Stimulated activated memory B cell treated with anti-CD40 and anti-IgM and Interleukin-4, amounts not matched to agents 10 μg/mL and 1 μg/mL and 100 μg/mL, for 72 hours (primary cell): ENCODE measurements at regions not wholly inside any gene's neighbourhood (a gene's known extent, or its start where the extent isn't known, plus 50 kb on each side); places are given as distances from the start of the nearest gene placed in this dataset.
"Not testable (repeated sequence)": the region's sequence is repeated elsewhere in the genome, so short reads cannot be mapped to it uniquely, and the experiment has no call there.

Experiments used
- ATAC-seq: fragments of 150-1000 bp; cut with Tn5 transposase; 2 replicates; pipeline ENCODE4 v1.10.0; 2021
- H3K27ac Mint-ChIP-seq: one replicate; pipeline ENCODE4 v1.8.0; 2022; ENCODE audit warnings: mild to moderate bottlenecking, mixed read lengths
- H3K27me3 Mint-ChIP-seq: one replicate; pipeline ENCODE4 v1.8.0; 2022; ENCODE audit warnings: mixed read lengths
- H3K36me3 Mint-ChIP-seq: one replicate; pipeline ENCODE4 v1.8.0; 2022; ENCODE audit warnings: mixed read lengths
- H3K4me1 Mint-ChIP-seq: one replicate; pipeline ENCODE4 v1.8.0; 2022; ENCODE audit warnings: mixed read lengths
- H3K4me3 Mint-ChIP-seq: one replicate; pipeline ENCODE4 v1.8.0; 2022; ENCODE audit warnings: mild to moderate bottlenecking, moderate library complexity, mixed read lengths
- H3K9me3 Mint-ChIP-seq: one replicate; pipeline ENCODE4 v1.8.0; 2022; ENCODE audit warnings: mixed read lengths

DNA sequence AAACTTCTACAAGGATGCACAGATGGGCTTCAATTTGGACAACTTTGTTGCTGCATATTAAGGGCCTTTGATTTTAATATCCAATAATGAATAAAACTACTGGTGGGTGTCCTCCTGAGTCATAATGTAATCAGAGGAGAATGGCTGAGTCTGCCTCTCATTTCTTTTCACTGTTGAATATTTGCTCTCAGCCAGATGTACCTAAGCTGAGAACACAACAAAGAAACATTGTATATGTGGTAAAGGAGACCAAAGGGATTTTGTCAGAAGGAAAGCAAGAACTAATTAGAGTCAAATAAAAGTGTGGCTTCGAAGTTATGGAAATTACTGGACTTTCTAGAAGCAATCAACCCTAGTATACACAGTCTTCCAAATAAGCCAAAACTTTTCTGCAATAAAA is 131.0 kb upstream of the BET1 start:
- Mint-ChIP-seq H3K36me3 (no peaks in the 10 kb centered on the region), H3K4me3 (no peak overlapping the region), H3K27ac (no peak overlapping the region), H3K27me3 (no peaks in the 10 kb centered on the region), H3K4me1 (peaks cover 7% of the 10 kb centered on the region), H3K9me3 (no peaks in the 10 kb centered on the region)
- ATAC-seq, result no peak

DNA sequence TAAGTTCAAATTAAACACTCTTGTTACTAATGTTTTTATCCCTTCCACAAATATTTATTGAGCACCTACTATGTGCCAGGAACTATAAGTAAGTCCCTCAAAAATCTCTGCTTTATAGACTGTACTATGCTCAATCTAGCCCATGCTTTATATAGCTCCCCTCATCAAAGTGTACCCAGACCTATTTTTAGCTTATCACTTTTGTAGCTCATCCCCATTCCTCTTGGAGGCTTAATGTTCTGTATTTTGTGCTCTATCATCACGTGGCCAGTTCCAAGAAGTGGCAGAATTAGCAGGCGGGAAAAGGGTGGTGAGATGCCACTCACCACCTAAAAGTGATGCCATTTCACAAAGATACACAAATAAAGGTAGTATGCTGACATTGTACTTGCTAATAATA is 138.1 kb upstream of the BET1 start:
- Mint-ChIP-seq H3K4me3 (no peak overlapping the region), H3K27ac (no peak overlapping the region), H3K9me3 (no peaks in the 10 kb centered on the region), H3K36me3 (no peaks in the 10 kb centered on the region), H3K4me1 (peaks cover 7% of the 10 kb centered on the region), H3K27me3 (no peaks in the 10 kb centered on the region)
- ATAC-seq, result no peak

DNA sequence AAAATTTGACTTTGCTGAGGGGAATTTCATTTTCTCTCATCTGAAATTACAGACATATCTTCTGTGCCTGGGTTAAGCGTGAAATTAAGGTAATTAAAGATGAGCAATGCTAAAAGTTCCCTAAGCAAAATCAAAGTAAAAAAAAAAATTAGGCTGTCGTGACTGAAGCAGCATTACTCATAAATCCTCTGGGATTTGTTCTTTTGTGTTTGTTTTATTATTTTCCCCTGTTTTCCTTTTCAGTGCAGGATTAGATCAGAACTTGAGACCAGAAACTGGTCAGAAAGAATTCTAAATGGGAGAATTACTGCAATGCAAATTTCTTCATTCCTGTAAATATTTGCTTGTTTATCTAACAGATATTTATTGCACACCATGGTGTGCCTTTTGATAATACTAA is 141.4 kb upstream of the BET1 start:
- Mint-ChIP-seq H3K36me3 (no peaks in the 10 kb centered on the region), H3K4me1 (no peaks in the 10 kb centered on the region), H3K27ac (no peak overlapping the region), H3K4me3 (no peak overlapping the region), H3K9me3 (no peaks in the 10 kb centered on the region), H3K27me3 (peaks cover 7% of the 10 kb centered on the region)
- no peak for ATAC-seq

DNA sequence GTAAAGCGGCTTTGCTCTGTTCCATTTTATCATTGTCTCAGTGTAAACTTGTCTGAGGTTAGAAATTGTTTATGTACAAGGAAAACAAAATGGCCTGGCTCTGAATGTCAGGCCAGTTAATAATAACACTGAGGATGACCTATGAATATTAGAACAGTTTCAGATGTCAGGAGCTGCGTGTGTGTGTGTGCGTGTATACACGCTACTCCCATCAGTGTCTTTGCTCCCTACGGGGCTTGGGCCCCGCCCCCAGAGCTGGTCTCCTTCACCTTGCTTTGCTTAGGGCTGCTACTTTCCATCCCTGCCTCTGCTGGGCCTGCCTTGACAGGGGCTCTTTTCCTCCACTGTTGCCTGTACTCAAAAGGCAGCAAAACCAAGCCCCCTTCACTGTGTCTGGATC is 142.3 kb upstream of the BET1 start:
- no peak for ATAC-seq
- Mint-ChIP-seq H3K9me3 (no peaks in the 10 kb centered on the region), H3K27me3 (peaks cover 7% of the 10 kb centered on the region), H3K36me3 (no peaks in the 10 kb centered on the region), H3K27ac (no peak overlapping the region), H3K4me1 (no peaks in the 10 kb centered on the region), H3K4me3 (no peak overlapping the region)

DNA sequence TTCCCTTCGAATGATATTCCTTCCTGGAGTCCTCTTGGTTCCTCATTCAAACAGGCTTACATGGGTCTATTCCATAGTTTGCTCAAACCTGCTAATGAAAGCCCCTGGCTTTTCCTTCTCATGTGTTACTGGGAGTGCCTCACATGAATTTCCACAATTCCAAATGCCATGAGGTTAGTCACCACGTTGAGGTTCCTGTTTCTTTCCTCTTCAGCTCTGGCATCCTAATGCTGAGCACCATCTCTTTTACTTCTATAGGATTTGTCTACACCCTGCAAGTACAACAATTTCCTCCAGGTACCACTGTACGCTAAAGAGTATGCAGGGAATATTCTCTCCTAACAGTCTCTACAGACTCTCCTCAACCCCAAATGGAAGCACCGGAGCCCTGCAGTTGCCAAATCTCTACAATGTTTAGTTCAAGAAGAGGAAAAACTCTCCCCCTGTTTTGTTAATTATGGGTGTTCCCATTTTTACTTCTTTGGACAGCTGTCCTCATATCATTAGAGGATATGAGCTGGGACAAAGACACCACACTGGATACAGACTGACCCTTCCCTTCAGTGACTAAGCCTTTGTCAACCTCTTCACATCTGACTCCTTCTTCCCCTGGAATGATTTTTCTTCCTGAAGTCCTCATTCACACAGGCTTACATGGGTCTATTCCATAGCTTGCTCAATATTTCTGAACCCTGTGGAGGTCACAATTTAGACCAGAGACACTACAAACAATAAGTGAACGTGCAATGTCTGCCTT is 145.8 kb upstream of the BET1 start:
- Mint-ChIP-seq H3K4me3 (no peak overlapping the region), H3K9me3 (no peaks in the 10 kb centered on the region), H3K4me1 (peaks cover 4% of the 10 kb centered on the region), H3K27me3 (peaks cover 7% of the 10 kb centered on the region), H3K36me3 (no peaks in the 10 kb centered on the region), H3K27ac (no peak overlapping the region)
- ATAC-seq, result no peak

DNA sequence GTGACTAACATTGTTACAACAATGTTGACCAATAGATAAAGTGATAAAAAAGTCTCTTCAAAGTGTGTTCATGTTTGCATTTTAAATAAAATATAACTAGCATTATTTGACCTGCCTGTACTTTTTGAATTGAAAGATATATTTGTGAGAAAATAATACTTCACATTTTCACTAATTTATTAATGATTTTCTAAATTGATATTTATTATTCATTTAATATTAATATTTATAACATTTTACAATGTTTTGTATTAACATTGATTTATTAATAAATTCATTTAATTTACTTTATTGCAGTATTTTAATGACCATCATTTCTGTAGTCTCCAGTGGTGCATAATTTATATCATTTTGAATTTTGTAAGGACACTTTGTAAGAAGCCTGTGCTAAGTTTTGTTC is 150.0 kb upstream of the BET1 start:
- no peaks in the 10 kb centered on the region for H3K9me3 Mint-ChIP-seq
- H3K4me1 Mint-ChIP-seq, result peaks cover 23% of the 10 kb centered on the region
- no peaks in the 10 kb centered on the region for H3K36me3 Mint-ChIP-seq
- H3K27ac Mint-ChIP-seq, result no peak overlapping the region
- no peak for ATAC-seq
- no peak overlapping the region for H3K4me3 Mint-ChIP-seq
- peaks cover 7% of the 10 kb centered on the region for H3K27me3 Mint-ChIP-seq

DNA sequence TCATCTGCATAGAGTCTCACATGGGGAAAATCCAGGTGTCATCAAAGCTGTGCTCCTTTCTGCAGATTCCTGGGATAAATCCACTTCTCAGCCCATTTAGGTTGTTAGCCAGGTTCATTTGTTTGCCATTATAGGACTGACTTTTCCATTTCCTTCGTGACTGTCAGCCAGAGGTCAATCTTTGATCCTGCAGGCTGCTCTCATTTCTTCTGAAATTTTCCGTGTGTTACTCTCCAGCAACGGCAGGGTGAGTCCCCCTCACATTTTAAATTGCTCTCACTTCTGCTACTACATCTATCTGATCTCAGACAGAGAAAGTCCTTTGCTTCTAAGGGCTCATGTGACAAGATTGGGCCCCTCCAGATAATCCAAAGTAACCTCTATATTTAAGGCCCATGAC is 150.7 kb upstream of the BET1 start:
- Mint-ChIP-seq H3K27ac (no peak overlapping the region), H3K9me3 (no peaks in the 10 kb centered on the region), H3K4me3 (no peak overlapping the region), H3K36me3 (no peaks in the 10 kb centered on the region), H3K4me1 (peaks cover 23% of the 10 kb centered on the region), H3K27me3 (peaks cover 2% of the 10 kb centered on the region)
- peak; percentile 66 for ATAC-seq

DNA sequence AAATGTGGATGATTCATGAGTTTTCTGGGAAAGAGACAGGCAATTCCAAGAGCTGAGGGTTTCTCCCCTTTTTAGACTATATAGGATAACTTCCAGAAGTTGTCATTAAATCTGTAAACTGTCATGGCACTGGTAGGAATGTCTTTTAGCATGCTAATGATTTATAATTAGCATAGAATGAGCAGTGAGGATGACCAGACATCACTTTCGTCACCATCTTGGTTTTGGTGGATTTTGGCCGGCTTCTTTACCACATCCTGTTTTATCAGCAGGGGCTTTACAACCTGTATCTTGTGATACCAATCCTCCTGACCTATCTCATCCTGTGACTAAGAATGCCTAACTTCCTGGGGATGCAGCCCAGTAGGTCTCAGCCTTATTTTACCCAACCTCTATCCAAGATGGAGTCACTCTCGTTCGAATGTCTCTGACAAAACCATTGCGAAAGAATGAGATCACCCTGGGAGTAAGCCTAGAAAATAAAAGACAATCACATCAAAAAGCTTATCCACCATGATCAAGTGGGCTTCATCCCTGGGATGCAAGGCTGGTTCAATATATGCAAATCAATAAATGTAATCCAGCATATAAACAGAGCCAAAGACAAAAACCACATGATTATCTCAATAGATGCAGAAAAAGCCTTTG is 153.6 kb upstream of the BET1 start:
- H3K9me3 Mint-ChIP-seq, ATAC-seq: not testable (repeated sequence)

DNA sequence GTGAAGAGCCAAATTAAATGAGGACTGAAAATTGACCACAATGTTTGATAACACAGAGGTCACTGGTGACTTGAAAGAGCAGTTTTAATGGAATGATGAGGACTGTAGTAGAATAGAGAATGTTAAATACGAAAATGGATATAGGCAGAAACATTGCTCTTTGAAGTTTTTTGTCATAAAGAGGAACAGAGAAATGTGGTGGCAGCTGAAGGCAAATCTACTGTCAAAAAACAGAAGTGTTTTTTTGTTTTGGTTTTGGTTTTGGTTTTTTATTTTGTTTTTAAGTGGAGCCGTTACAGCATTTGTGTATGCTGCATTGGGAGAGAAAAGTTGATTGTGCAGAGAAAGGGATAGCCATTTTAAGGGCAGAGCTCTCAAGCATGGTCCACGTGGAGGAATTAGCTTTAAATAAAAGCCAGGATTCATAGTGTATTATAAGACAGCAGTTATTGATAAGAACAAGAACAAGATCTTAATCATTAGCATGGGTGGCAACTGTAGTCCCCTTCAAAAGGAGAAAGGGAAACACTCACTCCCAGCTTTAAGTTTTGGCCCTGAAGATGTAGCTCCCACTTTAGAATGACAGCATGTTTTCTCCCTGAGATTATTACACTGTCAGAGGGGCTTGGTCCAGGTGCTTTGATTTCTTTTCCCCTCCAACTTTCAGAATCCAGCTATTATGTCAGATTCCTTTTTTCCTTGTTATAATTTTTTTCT is 156.7 kb upstream of the BET1 start:
- H3K27me3 Mint-ChIP-seq, result no peaks in the 10 kb centered on the region
- H3K36me3 Mint-ChIP-seq, result no peaks in the 10 kb centered on the region
- peak overlapping the region; percentile 60 for H3K27ac Mint-ChIP-seq
- H3K4me1 Mint-ChIP-seq, result peaks cover 36% of the 10 kb centered on the region
- peaks cover 1% of the 10 kb centered on the region for H3K9me3 Mint-ChIP-seq
- H3K4me3 Mint-ChIP-seq, result peak overlapping the region; percentile 64
- ATAC-seq, result peak; percentile 95

More for the DNA sequence above, 153.6 kb upstream of the BET1 start:
- not testable (repeated sequence) for H3K36me3 Mint-ChIP-seq, H3K4me3 Mint-ChIP-seq, H3K27me3 Mint-ChIP-seq
- Mint-ChIP-seq H3K27ac (peak overlapping the region; percentile 40), H3K4me1 (peaks cover 43% of the 10 kb centered on the region)

DNA sequence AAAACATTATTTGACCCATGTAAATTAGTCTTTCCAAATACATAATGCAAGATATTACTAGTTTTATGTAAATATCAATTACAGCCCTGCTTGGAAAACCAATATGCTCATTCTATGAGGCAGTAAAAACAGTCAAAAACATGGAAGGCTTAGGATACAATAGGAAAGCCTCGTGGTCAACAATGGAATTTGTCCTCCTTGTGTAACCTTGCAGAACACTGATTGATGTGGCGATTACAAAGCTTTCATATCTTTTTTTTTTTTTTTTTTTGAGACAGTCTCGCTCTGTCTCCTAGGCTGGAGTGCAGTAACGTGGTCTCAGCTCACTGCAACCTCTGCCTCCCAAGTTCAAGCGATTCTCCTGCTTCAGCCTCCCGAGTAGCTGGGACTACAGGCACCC is 157.3 kb upstream of the BET1 start:
- no peak overlapping the region for H3K4me3 Mint-ChIP-seq
- peak overlapping the region; percentile 60 for H3K27ac Mint-ChIP-seq
- ATAC-seq, result no peak
- no peaks in the 10 kb centered on the region for H3K27me3 Mint-ChIP-seq
- peaks cover 2% of the 10 kb centered on the region for H3K9me3 Mint-ChIP-seq
- no peaks in the 10 kb centered on the region for H3K36me3 Mint-ChIP-seq
- H3K4me1 Mint-ChIP-seq, result peaks cover 36% of the 10 kb centered on the region

DNA sequence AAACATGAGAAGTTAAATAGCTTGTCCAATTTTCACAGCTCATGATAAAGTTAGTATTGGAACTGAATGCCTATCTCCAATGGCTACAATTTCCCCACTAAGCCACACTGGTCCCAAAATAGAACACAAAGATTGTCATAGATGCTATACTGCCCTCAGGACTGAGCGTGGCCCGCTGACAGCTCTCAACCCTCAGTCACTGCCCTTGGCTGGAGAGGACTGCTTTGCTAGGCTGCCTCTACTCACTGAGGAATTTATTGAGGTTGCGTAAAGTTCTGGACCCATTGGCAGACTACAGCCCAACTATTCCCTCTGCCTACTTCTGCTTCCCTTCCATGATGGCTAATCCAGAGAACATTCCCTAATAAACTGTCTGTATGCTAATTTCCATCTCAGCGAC is 165.5 kb upstream of the BET1 start:
- peaks cover 2% of the 10 kb centered on the region for H3K9me3 Mint-ChIP-seq
- H3K4me3 Mint-ChIP-seq, result no peak overlapping the region
- ATAC-seq, result no peak
- H3K36me3 Mint-ChIP-seq, result no peaks in the 10 kb centered on the region
- peaks cover 22% of the 10 kb centered on the region for H3K4me1 Mint-ChIP-seq
- peak overlapping the region; percentile 3 for H3K27ac Mint-ChIP-seq
- no peaks in the 10 kb centered on the region for H3K27me3 Mint-ChIP-seq

DNA sequence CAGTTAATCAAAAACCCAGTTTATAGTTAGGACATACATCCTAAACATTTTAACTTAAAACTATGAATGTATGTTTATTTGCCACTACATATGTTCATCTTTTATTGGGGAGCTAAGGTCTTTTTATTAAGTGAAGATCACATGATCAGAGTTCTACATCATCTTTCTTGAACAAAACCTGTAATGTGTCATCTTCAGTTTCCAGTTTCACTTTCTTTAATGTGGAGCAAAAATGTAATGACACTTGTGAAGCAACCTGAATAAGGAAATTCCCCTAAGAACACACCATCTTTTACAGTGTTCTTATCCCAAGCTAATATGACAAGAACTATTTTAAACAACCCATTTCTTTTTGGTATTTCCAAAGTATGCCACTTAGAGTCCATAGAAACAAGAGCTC is 166.7 kb upstream of the BET1 start:
- no peak for ATAC-seq
- Mint-ChIP-seq H3K36me3 (no peaks in the 10 kb centered on the region), H3K4me1 (peaks cover 22% of the 10 kb centered on the region), H3K27ac (peak overlapping the region; percentile 3), H3K27me3 (no peaks in the 10 kb centered on the region), H3K4me3 (no peak overlapping the region), H3K9me3 (peaks cover under 1% of the 10 kb centered on the region)

DNA sequence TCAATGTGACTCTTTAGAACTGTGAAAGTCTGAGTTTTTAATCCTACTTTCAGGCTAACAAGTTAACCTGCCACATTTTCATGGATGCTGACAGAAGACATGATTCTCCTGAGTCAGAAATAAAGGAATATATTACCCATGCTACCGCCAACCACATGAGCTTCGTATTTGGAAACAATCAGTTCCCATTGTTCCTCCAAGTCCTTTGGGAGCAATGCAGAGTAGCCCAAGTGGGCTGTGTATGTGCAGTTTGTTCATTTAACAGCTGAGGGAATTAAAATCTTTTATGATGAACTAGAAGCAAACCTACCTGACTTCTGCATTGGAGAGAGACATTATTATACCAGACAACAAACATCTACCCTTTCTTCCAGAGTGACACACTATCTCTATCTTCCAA is 169.3 kb upstream of the BET1 start:
- H3K36me3 Mint-ChIP-seq, result no peaks in the 10 kb centered on the region
- H3K4me3 Mint-ChIP-seq, result no peak overlapping the region
- peaks cover 34% of the 10 kb centered on the region for H3K4me1 Mint-ChIP-seq

DNA sequence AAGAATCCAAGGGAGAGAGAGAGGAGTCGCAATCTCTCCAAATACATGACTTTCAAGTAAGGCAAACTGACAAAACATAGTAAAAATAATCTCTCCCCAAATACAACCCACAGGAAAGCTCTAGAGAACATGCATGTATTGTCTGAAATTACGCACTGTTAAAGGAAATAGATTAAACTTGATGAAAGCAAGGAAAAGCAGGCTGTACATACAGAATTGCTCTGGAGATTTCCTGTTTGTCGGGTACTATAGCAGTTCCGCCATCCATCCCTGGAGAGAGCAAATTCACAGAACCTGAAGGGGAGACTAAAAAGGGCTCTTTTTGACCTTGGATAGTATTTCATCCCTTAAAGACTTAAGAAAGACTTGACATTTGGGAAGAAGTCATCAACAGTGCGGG is 170.2 kb upstream of the BET1 start:
- H3K27me3 Mint-ChIP-seq, result no peaks in the 10 kb centered on the region
- no peaks in the 10 kb centered on the region for H3K9me3 Mint-ChIP-seq
- no peak overlapping the region for H3K4me3 Mint-ChIP-seq
- no peaks in the 10 kb centered on the region for H3K36me3 Mint-ChIP-seq
- peaks cover 35% of the 10 kb centered on the region for H3K4me1 Mint-ChIP-seq
- no peak overlapping the region for H3K27ac Mint-ChIP-seq
- ATAC-seq, result no peak

More for the DNA sequence above, 169.3 kb upstream of the BET1 start:
- Mint-ChIP-seq H3K27ac (no peak overlapping the region), H3K9me3 (no peaks in the 10 kb centered on the region), H3K27me3 (no peaks in the 10 kb centered on the region)
- no peak for ATAC-seq

DNA sequence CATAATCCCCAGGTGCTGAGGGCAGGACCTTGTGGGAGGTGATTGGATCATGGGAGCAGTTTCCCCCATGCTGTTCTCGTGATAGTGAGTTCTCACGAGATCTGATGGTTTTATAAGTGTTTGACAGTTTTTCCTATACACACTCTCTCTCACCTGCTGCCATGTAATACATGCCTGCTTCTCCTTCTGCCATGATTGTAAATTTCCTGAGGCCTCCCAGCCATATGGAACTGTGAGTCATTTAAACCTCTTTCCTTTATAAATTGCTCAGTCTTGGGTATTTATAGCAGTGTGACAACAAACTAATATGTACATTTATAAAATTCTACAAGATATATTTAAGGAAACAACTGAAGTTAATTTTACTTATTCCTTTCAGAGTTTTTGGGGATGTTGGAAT is 170.8 kb upstream of the BET1 start:
- no peak overlapping the region for H3K27ac Mint-ChIP-seq
- peaks cover 35% of the 10 kb centered on the region for H3K4me1 Mint-ChIP-seq

More for the DNA sequence above, 170.8 kb upstream of the BET1 start:
- H3K36me3 Mint-ChIP-seq, result no peaks in the 10 kb centered on the region
- H3K9me3 Mint-ChIP-seq, result no peaks in the 10 kb centered on the region
- H3K27me3 Mint-ChIP-seq, result no peaks in the 10 kb centered on the region
- no peak overlapping the region for H3K4me3 Mint-ChIP-seq
- no peak for ATAC-seq
